ENCODE measurements at regions not wholly inside any gene's neighbourhood (a gene's known extent, or its start where the extent isn't known, plus 50 kb on each side); places are given as distances from the start of the nearest gene placed in this dataset.

GRCh38 chr18:41630232-41630886 is 324.7 kb upstream of the PIK3C3 start:
- WGBS (ENCODE audit: insufficient coverage), result 87% methylated on average over 6 of the region's 8 CpGs

GRCh38 chr18:41624460-41624859 is 330.6 kb upstream of the PIK3C3 start:
- H3K27me3 ChIP-seq (ENCODE audit: control insufficient read depth, insufficient read depth, low read length), result no peaks in the 10 kb centered on the region
- H3K4me3 ChIP-seq (ENCODE audit: low read depth, low read length), result no peak overlapping the region
- no peaks in the 10 kb centered on the region for H3K36me3 ChIP-seq (ENCODE audit: control insufficient read depth, insufficient read depth, low read length)
- no peaks in the 10 kb centered on the region for H3K4me1 ChIP-seq (ENCODE audit: control insufficient read depth, insufficient read depth, low read length)
- no peaks in the 10 kb centered on the region for H3K9me3 ChIP-seq (ENCODE audit: control insufficient read depth, insufficient read depth, low read length)
- 67% methylated on average over 3 of the region's 3 CpGs for WGBS (ENCODE audit: insufficient coverage)
- no peak overlapping the region for H3K27ac ChIP-seq (ENCODE audit: low read depth, low read length)
- no peak for DNase-seq (ENCODE audit: low read depth in 4 of 6, low spot score in 6 of 6)

More at GRCh38 chr18:41630232-41630886, 324.7 kb upstream of the PIK3C3 start:
- Histone ChIP-seq H3K27ac (ENCODE audit: low read depth, low read length) (no peak overlapping the region), H3K27me3 (ENCODE audit: control insufficient read depth, insufficient read depth, low read length) (no peaks in the 10 kb centered on the region), H3K9me3 (ENCODE audit: control insufficient read depth, insufficient read depth, low read length) (no peaks in the 10 kb centered on the region), H3K4me3 (ENCODE audit: low read depth, low read length) (no peak overlapping the region), H3K36me3 (ENCODE audit: control insufficient read depth, insufficient read depth, low read length) (no peaks in the 10 kb centered on the region), H3K4me1 (ENCODE audit: control insufficient read depth, insufficient read depth, low read length) (no peaks in the 10 kb centered on the region)
- no peak for DNase-seq (ENCODE audit: low read depth in 4 of 6, low spot score in 6 of 6)

- H3K9me3 ChIP-seq (ENCODE audit: control insufficient read depth, insufficient read depth, low read length), result no peaks in the 10 kb centered on the region
- no peak for DNase-seq (ENCODE audit: low read depth in 4 of 6, low spot score in 6 of 6)
- H3K27ac ChIP-seq (ENCODE audit: low read depth, low read length), result no peak overlapping the region
- H3K4me1 ChIP-seq (ENCODE audit: control insufficient read depth, insufficient read depth, low read length), result no peaks in the 10 kb centered on the region
- H3K27me3 ChIP-seq (ENCODE audit: control insufficient read depth, insufficient read depth, low read length), result no peaks in the 10 kb centered on the region
- WGBS (ENCODE audit: insufficient coverage), result no CpG with 5 or more reads among the region's 1 CpG
- H3K4me3 ChIP-seq (ENCODE audit: low read depth, low read length), result no peak overlapping the region
- no peaks in the 10 kb centered on the region for H3K36me3 ChIP-seq (ENCODE audit: control insufficient read depth, insufficient read depth, low read length)
Measured at GRCh38 chr18:41621177-41621576, 333.9 kb upstream of the PIK3C3 start.

- H3K4me3 ChIP-seq (ENCODE audit: low read depth, low read length), result no peak overlapping the region
- no CpG with 5 or more reads among the region's 1 CpG for WGBS (ENCODE audit: insufficient coverage)
- no peaks in the 10 kb centered on the region for H3K27me3 ChIP-seq (ENCODE audit: control insufficient read depth, insufficient read depth, low read length)
- H3K27ac ChIP-seq (ENCODE audit: low read depth, low read length), result no peak overlapping the region
- DNase-seq (ENCODE audit: low read depth in 4 of 6, low spot score in 6 of 6), result no peak
- H3K36me3 ChIP-seq (ENCODE audit: control insufficient read depth, insufficient read depth, low read length), result no peaks in the 10 kb centered on the region
- no peaks in the 10 kb centered on the region for H3K4me1 ChIP-seq (ENCODE audit: control insufficient read depth, insufficient read depth, low read length)
- H3K9me3 ChIP-seq (ENCODE audit: control insufficient read depth, insufficient read depth, low read length), result no peaks in the 10 kb centered on the region
Measured at GRCh38 chr18:41618147-41618546, 336.9 kb upstream of the PIK3C3 start.

DNA sequence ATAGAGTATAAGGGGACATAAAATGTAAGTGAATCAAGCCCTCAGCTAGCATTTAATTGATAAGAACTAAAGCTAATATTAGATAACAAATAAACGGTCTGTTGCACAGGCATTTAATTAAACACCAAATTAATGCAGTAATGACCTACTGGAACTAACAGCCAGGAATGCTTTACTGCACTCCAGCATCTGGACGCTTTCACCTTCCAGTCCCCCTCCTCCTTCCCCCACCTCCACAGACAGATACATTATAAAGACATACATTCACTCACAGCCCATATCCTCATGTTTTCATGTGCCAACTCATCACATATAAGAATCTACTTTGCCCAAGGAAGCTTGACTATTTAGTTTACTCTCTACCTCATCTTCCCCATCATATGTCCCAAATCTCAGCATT is 337.4 kb upstream of the PIK3C3 start:
- peak in 1 of 6 donors; percentile 85 for DNase-seq (ENCODE audit: low read depth in 4 of 6, low spot score in 6 of 6)
- 27% methylated on average over 1 of the region's 2 CpGs for WGBS (ENCODE audit: insufficient coverage)

DNA sequence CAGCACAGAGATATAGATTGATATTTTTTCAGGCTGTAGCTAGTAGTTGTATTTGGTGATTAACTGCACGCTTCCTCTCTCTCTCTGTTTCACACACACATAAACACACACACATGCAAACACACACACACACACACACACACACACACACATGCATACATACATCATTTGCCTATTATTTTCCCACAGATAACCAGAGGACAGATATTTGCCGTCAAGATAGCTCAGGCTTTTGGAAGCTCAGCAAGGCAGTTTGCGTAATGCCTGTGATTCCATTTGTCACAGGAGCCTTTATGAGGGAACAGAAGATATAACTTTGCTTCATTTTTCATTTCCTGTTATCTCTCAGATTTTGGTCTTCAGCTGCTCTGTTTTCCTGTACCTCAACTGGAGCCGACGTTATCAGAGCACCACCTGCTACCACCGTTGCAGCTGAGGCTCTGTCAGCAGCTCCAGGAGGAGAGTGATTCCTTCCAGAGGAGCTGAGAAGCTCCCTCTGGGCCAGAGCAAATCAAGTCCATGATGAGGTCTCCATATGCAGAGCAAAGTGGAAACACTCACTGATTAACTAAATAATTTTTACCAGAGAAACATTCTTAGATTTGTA is 341.9 kb upstream of the PIK3C3 start:
- WGBS (ENCODE audit: insufficient coverage), result 64% methylated on average over 4 of the region's 6 CpGs
- H3K27ac ChIP-seq (ENCODE audit: low read depth, low read length), result no peak overlapping the region
- H3K9me3 ChIP-seq (ENCODE audit: control insufficient read depth, insufficient read depth, low read length), result no peaks in the 10 kb centered on the region
- no peaks in the 10 kb centered on the region for H3K36me3 ChIP-seq (ENCODE audit: control insufficient read depth, insufficient read depth, low read length)
- H3K4me1 ChIP-seq (ENCODE audit: control insufficient read depth, insufficient read depth, low read length), result no peaks in the 10 kb centered on the region
- H3K4me3 ChIP-seq (ENCODE audit: low read depth, low read length), result no peak overlapping the region
- no peaks in the 10 kb centered on the region for H3K27me3 ChIP-seq (ENCODE audit: control insufficient read depth, insufficient read depth, low read length)
- peak in 1 of 6 donors; percentile 42 for DNase-seq (ENCODE audit: low read depth in 4 of 6, low spot score in 6 of 6)

More for the DNA sequence above, 337.4 kb upstream of the PIK3C3 start:
- no peaks in the 10 kb centered on the region for H3K4me1 ChIP-seq (ENCODE audit: control insufficient read depth, insufficient read depth, low read length)
- H3K27me3 ChIP-seq (ENCODE audit: control insufficient read depth, insufficient read depth, low read length), result no peaks in the 10 kb centered on the region
- H3K9me3 ChIP-seq (ENCODE audit: control insufficient read depth, insufficient read depth, low read length), result no peaks in the 10 kb centered on the region
- no peak overlapping the region for H3K4me3 ChIP-seq (ENCODE audit: low read depth, low read length)
- H3K27ac ChIP-seq (ENCODE audit: low read depth, low read length), result no peak overlapping the region
- no peaks in the 10 kb centered on the region for H3K36me3 ChIP-seq (ENCODE audit: control insufficient read depth, insufficient read depth, low read length)

- Histone ChIP-seq H3K27me3 (ENCODE audit: control insufficient read depth, insufficient read depth, low read length) (no peaks in the 10 kb centered on the region), H3K4me3 (ENCODE audit: low read depth, low read length) (no peak overlapping the region), H3K4me1 (ENCODE audit: control insufficient read depth, insufficient read depth, low read length) (no peaks in the 10 kb centered on the region), H3K9me3 (ENCODE audit: control insufficient read depth, insufficient read depth, low read length) (no peaks in the 10 kb centered on the region), H3K36me3 (ENCODE audit: control insufficient read depth, insufficient read depth, low read length) (no peaks in the 10 kb centered on the region), H3K27ac (ENCODE audit: low read depth, low read length) (no peak overlapping the region)
- no peak for DNase-seq (ENCODE audit: low read depth in 4 of 6, low spot score in 6 of 6)
- WGBS (ENCODE audit: insufficient coverage), result 71% methylated on average over 5 of the region's 5 CpGs
Measured at GRCh38 chr18:41604964-41605363, 350.1 kb upstream of the PIK3C3 start.

GRCh38 chr18:41602034-41602433 is 353.0 kb upstream of the PIK3C3 start:
- 88% methylated on average over 1 of the region's 4 CpGs for WGBS (ENCODE audit: insufficient coverage)

DNA sequence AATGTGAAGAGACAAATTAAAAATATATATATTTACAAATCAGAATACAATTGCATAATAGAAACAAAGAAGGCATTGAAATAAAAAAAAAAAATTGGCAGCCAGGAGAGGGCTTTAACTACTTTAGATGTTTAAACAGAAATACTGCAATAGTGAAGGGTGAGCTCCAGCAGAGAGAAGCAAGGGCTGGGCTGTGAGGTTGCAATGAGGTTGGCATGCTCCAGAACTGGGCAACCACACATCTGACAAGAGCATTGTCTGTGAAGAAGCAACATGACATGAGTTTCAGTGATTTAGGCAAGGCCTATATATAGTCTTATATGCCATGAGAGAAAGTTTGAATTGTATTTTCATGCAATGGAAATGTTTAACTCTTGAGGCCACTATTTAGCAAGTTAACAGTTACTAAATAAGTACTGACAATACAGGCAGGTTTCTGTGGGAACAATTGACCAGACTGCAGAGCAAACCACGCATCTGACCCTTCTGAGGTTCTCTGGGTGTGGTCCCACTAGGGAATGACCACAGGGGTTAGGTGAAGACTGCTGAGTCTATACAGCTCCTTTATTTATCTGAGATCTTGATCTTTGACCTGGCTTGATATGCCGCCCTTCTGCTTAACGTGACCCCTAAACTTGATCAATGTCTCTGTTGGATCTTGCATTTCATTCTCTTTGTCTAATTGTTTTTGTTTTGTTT is 354.2 kb upstream of the PIK3C3 start:
- no peaks in the 10 kb centered on the region for H3K27me3 ChIP-seq (ENCODE audit: control insufficient read depth, insufficient read depth, low read length)
- H3K4me1 ChIP-seq (ENCODE audit: control insufficient read depth, insufficient read depth, low read length), result no peaks in the 10 kb centered on the region
- 100% methylated on average over 1 of the region's 3 CpGs for WGBS (ENCODE audit: insufficient coverage)
- DNase-seq (ENCODE audit: low read depth in 4 of 6, low spot score in 6 of 6), result no peak
- no peak overlapping the region for H3K4me3 ChIP-seq (ENCODE audit: low read depth, low read length)
- no peak overlapping the region for H3K27ac ChIP-seq (ENCODE audit: low read depth, low read length)
- H3K9me3 ChIP-seq (ENCODE audit: control insufficient read depth, insufficient read depth, low read length), result no peaks in the 10 kb centered on the region
- H3K36me3 ChIP-seq (ENCODE audit: control insufficient read depth, insufficient read depth, low read length), result no peaks in the 10 kb centered on the region

More at GRCh38 chr18:41602034-41602433, 353.0 kb upstream of the PIK3C3 start:
- Histone ChIP-seq H3K4me1 (ENCODE audit: control insufficient read depth, insufficient read depth, low read length) (no peaks in the 10 kb centered on the region), H3K27me3 (ENCODE audit: control insufficient read depth, insufficient read depth, low read length) (no peaks in the 10 kb centered on the region), H3K27ac (ENCODE audit: low read depth, low read length) (no peak overlapping the region), H3K4me3 (ENCODE audit: low read depth, low read length) (no peak overlapping the region), H3K9me3 (ENCODE audit: control insufficient read depth, insufficient read depth, low read length) (no peaks in the 10 kb centered on the region), H3K36me3 (ENCODE audit: control insufficient read depth, insufficient read depth, low read length) (no peaks in the 10 kb centered on the region)
- DNase-seq (ENCODE audit: low read depth in 4 of 6, low spot score in 6 of 6), result no peak
